IPS-18a (cell line): ENCODE measurements at regions not wholly inside any gene's neighbourhood (a gene's known extent, or its start where the extent isn't known, plus 50 kb on each side); places are given as distances from the start of the nearest gene placed in this dataset.

Source experiments
- H3K27ac ChIP-seq: one replicate; pipeline ENCODE4 v1.5.1; 2013; ENCODE audit warnings: low read length
- H3K27me3 ChIP-seq: one replicate; pipeline ENCODE4 v1.6.1; 2013; ENCODE audit warnings: mild to moderate bottlenecking, low read length; ENCODE audit not compliant: control insufficient read depth, insufficient read depth
- H3K36me3 ChIP-seq: one replicate; pipeline ENCODE4 v1.6.1; 2013; ENCODE audit warnings: low read depth, low read length; ENCODE audit not compliant: control insufficient read depth
- H3K4me1 ChIP-seq: one replicate; pipeline ENCODE4 v1.6.1; 2013; ENCODE audit warnings: low read depth, low read length; ENCODE audit not compliant: control insufficient read depth
- H3K4me3 ChIP-seq: one replicate; pipeline ENCODE4 v1.5.1; 2013; ENCODE audit warnings: low read length
- H3K9ac ChIP-seq: one replicate; pipeline ENCODE4 v1.6.1; 2013; ENCODE audit warnings: mild to moderate bottlenecking, low read length, moderate library complexity
- H3K9me3 ChIP-seq: one replicate; pipeline ENCODE4 v1.6.1; 2013; ENCODE audit warnings: low read depth, low read length; ENCODE audit not compliant: control insufficient read depth

- Histone ChIP-seq H3K27ac (no peak overlapping the region), H3K36me3 (no peaks in the 10 kb centered on the region), H3K9ac (no peak overlapping the region), H3K27me3 (no peaks in the 10 kb centered on the region), H3K9me3 (no peaks in the 10 kb centered on the region), H3K4me3 (no peak overlapping the region), H3K4me1 (peaks cover 15% of the 10 kb centered on the region)
Observed at GRCh38 chr7:142381727-142382390, 124.0 kb upstream of the PRSS58 start.

GRCh38 chr7:142380069-142380468 is 122.2 kb upstream of the PRSS58 start:
- Histone ChIP-seq H3K27me3 (no peaks in the 10 kb centered on the region), H3K4me3 (no peak overlapping the region), H3K9me3 (no peaks in the 10 kb centered on the region), H3K9ac (no peak overlapping the region), H3K36me3 (no peaks in the 10 kb centered on the region), H3K27ac (no peak overlapping the region), H3K4me1 (peaks cover 19% of the 10 kb centered on the region)

- Histone ChIP-seq H3K27me3 (no peaks in the 10 kb centered on the region), H3K4me1 (peaks cover 19% of the 10 kb centered on the region), H3K4me3 (no peak overlapping the region), H3K27ac (no peak overlapping the region), H3K36me3 (no peaks in the 10 kb centered on the region), H3K9me3 (no peaks in the 10 kb centered on the region), H3K9ac (no peak overlapping the region)
Observed at GRCh38 chr7:142379201-142379885, 121.5 kb upstream of the PRSS58 start.

GRCh38 chr7:142377567-142377966 is 119.7 kb upstream of the PRSS58 start:
- H3K36me3 ChIP-seq: no peaks in the 10 kb centered on the region
- H3K4me3 ChIP-seq: no peak overlapping the region
- no peak overlapping the region for H3K27ac ChIP-seq
- H3K9me3 ChIP-seq: no peaks in the 10 kb centered on the region
- H3K27me3 ChIP-seq: no peaks in the 10 kb centered on the region
- no peak overlapping the region for H3K9ac ChIP-seq
- H3K4me1 ChIP-seq: peaks cover 19% of the 10 kb centered on the region

GRCh38 chr7:142376356-142376997 is 118.6 kb upstream of the PRSS58 start:
- Histone ChIP-seq H3K27me3 (no peaks in the 10 kb centered on the region), H3K4me3 (no peak overlapping the region), H3K27ac (no peak overlapping the region), H3K4me1 (peaks cover 14% of the 10 kb centered on the region), H3K9ac (no peak overlapping the region), H3K36me3 (no peaks in the 10 kb centered on the region), H3K9me3 (no peaks in the 10 kb centered on the region)

- Histone ChIP-seq H3K9ac (no peak overlapping the region), H3K36me3 (no peaks in the 10 kb centered on the region), H3K4me1 (peaks cover 14% of the 10 kb centered on the region), H3K4me3 (no peak overlapping the region), H3K27me3 (no peaks in the 10 kb centered on the region), H3K9me3 (no peaks in the 10 kb centered on the region), H3K27ac (no peak overlapping the region)
Observed at GRCh38 chr7:142375710-142376313, 118.0 kb upstream of the PRSS58 start.

GRCh38 chr7:142372727-142373126 is 114.9 kb upstream of the PRSS58 start:
- Histone ChIP-seq H3K27me3 (no peaks in the 10 kb centered on the region), H3K27ac (no peak overlapping the region), H3K4me1 (peaks cover 5% of the 10 kb centered on the region), H3K9me3 (no peaks in the 10 kb centered on the region), H3K9ac (no peak overlapping the region), H3K36me3 (no peaks in the 10 kb centered on the region), H3K4me3 (no peak overlapping the region)

GRCh38 chr7:142371586-142372377 is 113.9 kb upstream of the PRSS58 start:
- H3K9me3 ChIP-seq: no peaks in the 10 kb centered on the region
- H3K27ac ChIP-seq: no peak overlapping the region
- H3K9ac ChIP-seq: no peak overlapping the region
- H3K27me3 ChIP-seq: no peaks in the 10 kb centered on the region
- no peaks in the 10 kb centered on the region for H3K36me3 ChIP-seq
- no peak overlapping the region for H3K4me3 ChIP-seq
- peaks cover 5% of the 10 kb centered on the region for H3K4me1 ChIP-seq

GRCh38 chr7:142365410-142365842 is 107.6 kb upstream of the PRSS58 start:
- no peaks in the 10 kb centered on the region for H3K9me3 ChIP-seq
- H3K27ac ChIP-seq: peak overlapping the region; percentile 76
- no peak overlapping the region for H3K9ac ChIP-seq
- no peak overlapping the region for H3K4me3 ChIP-seq
- H3K36me3 ChIP-seq: no peaks in the 10 kb centered on the region
- peaks cover 30% of the 10 kb centered on the region for H3K4me1 ChIP-seq
- no peaks in the 10 kb centered on the region for H3K27me3 ChIP-seq

GRCh38 chr7:142364551-142364950 is 106.7 kb upstream of the PRSS58 start:
- H3K4me3 ChIP-seq: peak overlapping the region; percentile 15
- no peak overlapping the region for H3K9ac ChIP-seq
- H3K36me3 ChIP-seq: no peaks in the 10 kb centered on the region
- no peaks in the 10 kb centered on the region for H3K9me3 ChIP-seq
- H3K4me1 ChIP-seq: peaks cover 39% of the 10 kb centered on the region
- H3K27me3 ChIP-seq: no peaks in the 10 kb centered on the region
- peak overlapping the region; percentile 27 for H3K27ac ChIP-seq

- H3K27ac ChIP-seq: no peak overlapping the region
Observed at GRCh38 chr7:142362349-142362748, 104.5 kb upstream of the PRSS58 start.

More at GRCh38 chr7:142362349-142362748, 104.5 kb upstream of the PRSS58 start:
- no peak overlapping the region for H3K9ac ChIP-seq
- H3K4me1 ChIP-seq: peaks cover 51% of the 10 kb centered on the region
- no peaks in the 10 kb centered on the region for H3K9me3 ChIP-seq
- H3K36me3 ChIP-seq: no peaks in the 10 kb centered on the region
- no peaks in the 10 kb centered on the region for H3K27me3 ChIP-seq
- H3K4me3 ChIP-seq: no peak overlapping the region
